SW480 (cell line): ENCODE measurements at regions not wholly inside any gene's neighbourhood (a gene's known extent, or its start where the extent isn't known, plus 50 kb on each side); places are given as distances from the start of the nearest gene placed in this dataset.
A peak's percentile ranks its signal among the peaks of the same experiment; 100 is the strongest.

Experiments used
- DNase-seq: peaks from one replicate; pipeline ENCODE4 v3.0.0-alpha.2; 2016; ENCODE audit warnings: low spot score

GRCh38 chr15:98387866-98388265, 260.5 kb upstream of the IGF1R start:
- DNase-seq, result no peak

DNA sequence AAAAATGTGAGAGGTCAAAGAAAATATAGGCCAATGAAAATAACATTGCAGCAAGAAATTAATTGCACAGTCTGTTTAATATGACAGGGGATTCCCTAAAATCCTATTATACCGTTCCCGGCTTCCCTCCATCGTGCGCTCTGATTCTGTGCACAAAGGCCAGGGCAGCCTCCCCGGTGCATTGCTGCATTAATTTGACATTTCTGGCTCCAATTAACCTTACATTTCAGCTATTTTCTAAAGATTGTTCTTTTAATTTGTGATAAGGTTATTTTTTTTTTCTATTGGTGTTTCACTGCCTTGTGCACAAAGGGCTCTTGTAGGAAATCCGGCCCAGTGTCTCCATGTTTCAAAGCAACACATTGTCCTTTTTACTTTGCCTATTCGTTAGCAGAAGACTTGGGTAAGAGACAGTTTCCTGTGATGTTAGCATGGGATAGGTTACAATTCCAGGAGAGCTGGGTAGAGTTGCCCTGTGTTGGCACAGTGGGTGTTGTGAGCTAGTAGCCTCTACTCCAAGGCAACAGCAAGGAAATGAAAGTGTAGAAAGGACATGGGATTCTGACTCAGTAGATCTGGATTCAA, 257.3 kb upstream of the IGF1R start:
- DNase-seq, result no peak

- DNase-seq, result no peak
Measured at GRCh38 chr15:98391568-98391967, 256.8 kb upstream of the IGF1R start.

GRCh38 chr15:98393471-98393870, 254.9 kb upstream of the IGF1R start:
- DNase-seq, result no peak

- no peak for DNase-seq
Measured at GRCh38 chr15:98394546-98394945, 253.8 kb upstream of the IGF1R start.

- peak; percentile 26 for DNase-seq
Measured at GRCh38 chr15:98395974-98396610, 252.2 kb upstream of the IGF1R start.

GRCh38 chr15:98397419-98397818, 250.9 kb upstream of the IGF1R start:
- DNase-seq, result no peak

DNA sequence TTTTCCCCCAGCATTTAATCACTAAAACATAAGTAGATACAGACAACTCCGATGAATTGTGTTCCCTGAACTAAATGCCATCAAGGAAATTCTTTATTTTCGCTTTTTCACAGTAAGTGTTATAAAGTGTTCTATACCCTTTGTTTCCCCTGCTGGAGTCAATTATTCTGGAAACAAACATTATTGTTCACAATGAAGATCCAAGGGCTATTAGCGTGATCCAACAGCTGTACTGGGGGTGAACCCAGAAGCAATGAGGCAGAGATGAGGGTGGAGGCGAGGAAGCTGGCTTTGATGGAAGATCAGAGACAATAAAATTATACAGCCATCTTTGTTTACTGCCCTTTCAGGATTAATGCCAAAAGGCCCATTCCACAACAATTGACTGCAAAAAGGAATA, 250.3 kb upstream of the IGF1R start:
- DNase-seq, result no peak

- DNase-seq, result no peak
Measured at GRCh38 chr15:98398886-98399285, 249.5 kb upstream of the IGF1R start.

- DNase-seq, result no peak
Measured at GRCh38 chr15:98400120-98400519, 248.2 kb upstream of the IGF1R start.

DNA sequence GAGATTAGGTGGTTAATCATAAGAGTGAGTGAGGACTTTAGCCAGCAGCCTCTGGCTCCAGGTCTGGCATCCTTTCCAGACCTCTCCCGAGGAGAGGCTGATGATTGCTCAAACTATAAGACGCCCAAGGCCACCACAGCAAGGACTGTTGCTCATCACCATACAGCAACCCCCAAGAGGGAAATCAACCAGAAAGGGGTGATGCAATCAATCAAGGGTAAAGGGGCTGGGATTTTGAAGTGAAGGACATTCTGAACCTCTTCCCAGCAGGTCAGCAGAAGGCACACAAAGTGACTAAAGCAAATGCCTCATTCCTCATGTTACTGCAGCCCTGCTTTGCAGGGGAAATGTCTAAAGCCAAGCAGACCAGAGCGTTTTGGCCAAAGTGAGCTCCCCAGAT, 247.3 kb upstream of the IGF1R start:
- no peak for DNase-seq

GRCh38 chr15:98402486-98402885, 245.9 kb upstream of the IGF1R start:
- no peak for DNase-seq

DNA sequence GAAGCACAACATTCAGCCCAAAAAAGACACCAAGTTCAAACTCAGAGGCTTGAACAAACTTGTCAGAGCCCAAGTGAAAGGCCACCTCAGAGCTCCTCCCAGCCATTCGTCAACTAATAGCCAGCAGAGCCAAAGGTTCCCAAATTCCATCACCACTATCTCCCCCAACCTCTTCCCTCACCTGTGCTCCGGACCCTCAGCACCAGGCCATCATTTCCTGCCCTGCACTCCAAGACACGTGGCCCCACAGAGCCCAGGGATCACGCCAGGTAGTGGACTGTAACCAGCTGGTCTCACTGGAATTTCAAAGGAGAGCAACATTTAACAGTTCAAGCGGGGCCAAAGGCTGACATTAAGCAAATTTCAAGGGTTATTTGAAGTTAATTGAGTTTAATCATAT, 245.2 kb upstream of the IGF1R start:
- no peak for DNase-seq

DNA sequence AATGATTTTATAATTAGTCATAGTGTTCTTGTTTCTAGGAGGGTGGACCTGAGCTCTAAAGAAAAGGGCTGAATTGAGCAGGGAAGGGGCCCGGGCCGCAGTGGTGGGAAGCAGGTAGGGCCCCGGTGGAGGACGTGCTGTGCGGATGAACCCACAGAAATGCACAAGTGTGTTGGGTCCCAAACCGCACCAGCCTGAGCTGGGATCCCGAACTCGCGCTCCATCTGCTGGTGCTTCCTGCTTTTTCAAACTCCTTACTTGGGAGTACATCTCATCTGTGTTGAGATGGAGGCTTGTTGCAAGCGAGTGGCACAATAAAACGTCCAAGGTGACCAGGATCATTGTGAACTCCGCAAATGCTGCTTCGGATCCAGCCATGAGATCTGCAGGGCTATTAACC, 244.8 kb upstream of the IGF1R start:
- no peak for DNase-seq

DNA sequence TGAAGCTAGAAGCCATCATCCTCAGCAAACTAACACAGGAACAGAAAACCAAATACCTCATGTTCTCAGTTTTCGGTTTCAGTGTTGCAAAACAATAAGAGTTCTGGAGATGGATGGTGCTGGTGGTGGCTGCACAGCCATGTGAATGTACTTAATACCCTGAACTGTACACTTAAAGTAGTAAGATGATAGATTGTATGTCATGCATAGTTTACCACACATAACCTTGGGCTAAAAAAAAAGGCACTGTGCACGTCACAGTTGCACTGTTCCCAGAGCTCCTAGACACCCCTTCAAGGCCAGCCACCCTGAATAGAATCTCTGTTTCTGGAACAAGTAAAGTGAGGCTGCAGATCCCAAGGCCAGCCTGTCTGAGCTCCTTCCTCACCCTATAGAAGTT, 243.3 kb upstream of the IGF1R start:
- no peak for DNase-seq

GRCh38 chr15:98408231-98408630, 240.1 kb upstream of the IGF1R start:
- no peak for DNase-seq

- no peak for DNase-seq
Measured at GRCh38 chr15:98410328-98410727, 238.0 kb upstream of the IGF1R start.

DNA sequence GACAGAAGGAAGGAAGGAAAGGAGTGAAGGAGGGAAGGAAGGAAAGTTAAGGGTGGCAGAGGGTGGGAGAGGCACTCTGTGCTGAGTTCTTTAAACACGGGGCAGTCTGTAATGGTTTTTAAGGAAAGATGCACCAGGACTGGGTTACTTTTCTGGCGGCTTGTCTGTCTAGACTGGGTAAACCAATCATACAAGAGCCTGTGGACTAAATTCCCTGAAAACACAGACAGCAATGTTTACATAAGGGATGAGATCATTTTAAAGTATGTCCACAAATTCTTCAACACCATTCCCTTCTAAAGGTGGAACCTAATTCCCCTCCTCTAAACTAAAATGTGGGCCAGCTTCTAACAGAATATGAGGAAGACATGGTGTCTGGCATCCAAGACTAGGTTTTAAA, 235.5 kb upstream of the IGF1R start:
- DNase-seq, result no peak

GRCh38 chr15:98413933-98414546, 234.3 kb upstream of the IGF1R start:
- DNase-seq, result no peak

DNA sequence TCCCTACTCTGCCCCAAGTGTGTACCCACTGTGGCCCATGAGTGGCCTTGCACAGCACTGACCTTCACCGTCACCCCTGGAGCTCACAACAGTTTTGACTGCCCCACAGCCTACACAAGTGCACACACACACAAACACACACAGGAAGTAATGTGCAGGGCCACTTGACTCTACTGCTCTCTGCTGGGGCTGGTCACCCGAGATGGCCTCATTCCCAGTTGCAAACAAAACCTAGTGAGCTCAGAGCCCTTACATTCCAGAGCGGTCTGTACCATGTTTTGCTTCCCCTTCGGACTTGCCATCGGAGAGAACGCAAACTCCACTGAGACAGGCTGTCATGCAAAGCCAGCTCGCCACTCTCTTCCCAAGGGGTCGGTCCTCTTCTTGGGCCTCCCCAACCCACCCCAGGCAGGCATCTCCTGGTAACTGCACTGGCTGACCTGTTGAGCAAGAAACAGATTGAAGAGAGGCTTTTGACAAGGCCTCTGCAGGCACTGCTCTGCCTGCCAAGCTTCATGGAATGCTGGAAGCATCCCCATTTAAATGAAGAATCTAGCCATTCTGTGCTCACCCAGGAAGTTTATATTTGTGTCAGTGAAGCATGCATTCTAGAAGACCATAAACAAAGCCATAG, 232.0 kb upstream of the IGF1R start:
- DNase-seq, result no peak

DNA sequence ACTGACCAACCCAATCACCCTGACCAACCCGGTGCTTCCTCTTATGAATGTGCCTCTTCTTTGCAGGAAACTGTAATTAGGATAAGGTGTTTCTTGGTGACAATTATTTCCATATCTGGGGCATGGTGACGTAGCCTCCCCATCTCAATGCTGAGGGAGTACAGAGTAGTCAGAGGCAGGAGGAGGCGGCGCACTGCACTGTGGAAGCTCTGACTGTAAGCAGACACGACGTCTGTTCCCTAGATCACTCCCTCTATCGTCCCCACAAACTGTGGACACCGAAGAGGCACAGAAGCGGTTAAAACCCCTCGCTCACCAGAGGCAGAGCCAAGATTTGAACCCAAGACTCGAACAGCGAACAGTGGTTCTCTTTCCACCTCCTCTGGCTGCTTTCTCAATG, 231.0 kb upstream of the IGF1R start:
- no peak for DNase-seq

- peak; percentile 8 for DNase-seq
Measured at GRCh38 chr15:98418122-98418521, 230.2 kb upstream of the IGF1R start.

GRCh38 chr15:98419173-98419780, 229.1 kb upstream of the IGF1R start:
- DNase-seq, result no peak
